ENCODE measurements at regions not wholly inside any gene's neighbourhood (a gene's known extent, or its start where the extent isn't known, plus 50 kb on each side); places are given as distances from the start of the nearest gene placed in this dataset.

- no peak overlapping the region for H3K56ac ChIP-seq (ENCODE audit: extremely low read depth, insufficient read depth, low read length)
- H3K9me3 ChIP-seq (ENCODE audit: control insufficient read depth, insufficient read depth, low read length), result peaks cover 42% of the 10 kb centered on the region
- H3K14ac ChIP-seq (replicated peaks; ENCODE audit: low read depth, low read length), result no peak overlapping the region
- no peak overlapping the region for H3K27ac ChIP-seq (ENCODE audit: insufficient read depth, low read length)
- BruUV-seq (replicated peaks), result no TSS peak
- H3K4me3 ChIP-seq (ENCODE audit: insufficient read depth, low read depth, low read length), result no peak overlapping the region
- intact Hi-C loops (cut with micrococcal nuclease) (no loop called here), dilution Hi-C loops (cut with HindIII; ENCODE audit: low sequenced_read_pairs, unreplicated experiment) (no loop called here), in situ Hi-C loops (cut with MboI; ENCODE audit: low sequenced_read_pairs) (no loop called here)
- POLR2A ChIA-PET (ENCODE audit: unreplicated experiment), result no interaction called here
- no peak overlapping the region for H2BK20ac ChIP-seq (ENCODE audit: low read depth, low read length)
- H3K18ac ChIP-seq (ENCODE audit: low read depth, low read length), result no peak overlapping the region
- TF ChIP-seq USF2 (IDR thresholded peaks at IDR 0.05; ENCODE audit: low read depth, low read length), result no peak
- TF ChIP-seq, protein P1, sequence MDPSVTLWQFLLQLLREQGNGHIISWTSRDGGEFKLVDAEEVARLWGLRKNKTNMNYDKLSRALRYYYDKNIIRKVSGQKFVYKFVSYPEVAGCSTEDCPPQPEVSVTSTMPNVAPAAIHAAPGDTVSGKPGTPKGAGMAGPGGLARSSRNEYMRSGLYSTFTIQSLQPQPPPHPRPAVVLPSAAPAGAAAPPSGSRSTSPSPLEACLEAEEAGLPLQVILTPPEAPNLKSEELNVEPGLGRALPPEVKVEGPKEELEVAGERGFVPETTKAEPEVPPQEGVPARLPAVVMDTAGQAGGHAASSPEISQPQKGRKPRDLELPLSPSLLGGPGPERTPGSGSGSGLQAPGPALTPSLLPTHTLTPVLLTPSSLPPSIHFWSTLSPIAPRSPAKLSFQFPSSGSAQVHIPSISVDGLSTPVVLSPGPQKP (IDR thresholded peaks at IDR 0.05; ENCODE audit: borderline replicate concordance, low read depth, low read length), result no peak
- TF ChIP-seq SMC3 (IDR thresholded peaks at IDR 0.05; ENCODE audit: low read depth, low read length), result no peak
- no peak for TF ChIP-seq CEBPB (IDR thresholded peaks at IDR 0.05; ENCODE audit: low read depth, low read length)
- TF ChIP-seq POLR2A (IDR thresholded peaks at IDR 0.05; ENCODE audit: low read depth, low read length), result no peak
- no peak for TF ChIP-seq CHD1 (IDR thresholded peaks at IDR 0.05; ENCODE audit: low read depth, low read length)
- no peak for TF ChIP-seq RCOR1 (IDR thresholded peaks at IDR 0.05; ENCODE audit: insufficient replicate concordance, low read length)
- TF ChIP-seq BHLHE40 (IDR thresholded peaks at IDR 0.05; ENCODE audit: low read depth, low read length), result no peak
- TF ChIP-seq, protein P2, sequence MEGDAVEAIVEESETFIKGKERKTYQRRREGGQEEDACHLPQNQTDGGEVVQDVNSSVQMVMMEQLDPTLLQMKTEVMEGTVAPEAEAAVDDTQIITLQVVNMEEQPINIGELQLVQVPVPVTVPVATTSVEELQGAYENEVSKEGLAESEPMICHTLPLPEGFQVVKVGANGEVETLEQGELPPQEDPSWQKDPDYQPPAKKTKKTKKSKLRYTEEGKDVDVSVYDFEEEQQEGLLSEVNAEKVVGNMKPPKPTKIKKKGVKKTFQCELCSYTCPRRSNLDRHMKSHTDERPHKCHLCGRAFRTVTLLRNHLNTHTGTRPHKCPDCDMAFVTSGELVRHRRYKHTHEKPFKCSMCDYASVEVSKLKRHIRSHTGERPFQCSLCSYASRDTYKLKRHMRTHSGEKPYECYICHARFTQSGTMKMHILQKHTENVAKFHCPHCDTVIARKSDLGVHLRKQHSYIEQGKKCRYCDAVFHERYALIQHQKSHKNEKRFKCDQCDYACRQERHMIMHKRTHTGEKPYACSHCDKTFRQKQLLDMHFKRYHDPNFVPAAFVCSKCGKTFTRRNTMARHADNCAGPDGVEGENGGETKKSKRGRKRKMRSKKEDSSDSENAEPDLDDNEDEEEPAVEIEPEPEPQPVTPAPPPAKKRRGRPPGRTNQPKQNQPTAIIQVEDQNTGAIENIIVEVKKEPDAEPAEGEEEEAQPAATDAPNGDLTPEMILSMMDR (conservative IDR thresholded peaks at IDR 0.05; ENCODE audit: low read depth, low read length), result no peak
- no peak for TF ChIP-seq RFX5 (IDR thresholded peaks at IDR 0.05; ENCODE audit: low read depth, low read length)
- TF ChIP-seq FOS (IDR thresholded peaks at IDR 0.05; ENCODE audit: low read depth, low read length), result no peak
- TF ChIP-seq MAFK (IDR thresholded peaks at IDR 0.05; ENCODE audit: low read depth, low read length), result no peak
- no peak for TF ChIP-seq MAZ (IDR thresholded peaks at IDR 0.05; ENCODE audit: borderline replicate concordance, low read depth, low read length)
- no peak for TF ChIP-seq RAD21 (IDR thresholded peaks at IDR 0.05; ENCODE audit: low read length)
- TF ChIP-seq NFE2L2 (IDR thresholded peaks at IDR 0.05; ENCODE audit: low read depth, low read length), result no peak
- no peak overlapping the region for H2AK5ac ChIP-seq (ENCODE audit: low read depth, low read length)
- no peak overlapping the region for H2BK120ac ChIP-seq (ENCODE audit: low read depth, low read length)
- no peak for DNase-seq
- no peaks in the 10 kb centered on the region; the same call in 1 of the 2 replicates for H4K20me1 ChIP-seq (ENCODE audit: insufficient read depth, low read length)
- no peaks in the 10 kb centered on the region for H3K27me3 ChIP-seq (ENCODE audit: control insufficient read depth, insufficient read depth, low read length)
- no peak overlapping the region for H3K4me2 ChIP-seq (ENCODE audit: low read depth, low read length)
- ATAC-seq (ENCODE audit: low read depth), result no peak
- no peak overlapping the region for H3K9ac ChIP-seq (ENCODE audit: low read depth, low read length)
- 50% methylated on average over 1 of the region's 7 CpGs; no CpG with 5 or more reads in 1 of the 2 experiments for WGBS, 2 experiments (ENCODE audit: extremely low coverage in 2 of 2, insufficient read length in 1 of 2)
- H4K8ac ChIP-seq (ENCODE audit: low read depth in 2 of 2, low read length in 2 of 2), result no peak overlapping the region
- H2AFZ ChIP-seq (replicated peaks; ENCODE audit: low read length, poor library complexity), result no peak overlapping the region
- H2BK5ac ChIP-seq (ENCODE audit: low read depth, low read length, poor library complexity, severe bottlenecking), result no peak overlapping the region
- no peaks in the 10 kb centered on the region for H3K36me3 ChIP-seq (ENCODE audit: control insufficient read depth, insufficient read depth, low read length)
- no peaks in the 10 kb centered on the region for H3K9me1 ChIP-seq (ENCODE audit: insufficient read depth, low read length)
- CTCF ChIA-PET, result no interaction called here
- no peak overlapping the region for H4K5ac ChIP-seq (ENCODE audit: low read depth, low read length)
- H2AK9ac ChIP-seq (replicated peaks; ENCODE audit: low read depth, low read length, poor library complexity), result no peak overlapping the region
- no peak overlapping the region for H3K23ac ChIP-seq (ENCODE audit: low read depth, low read length)
- no peak overlapping the region for H4K91ac ChIP-seq (ENCODE audit: insufficient read depth, low read depth, low read length)
- H3K4me1 ChIP-seq (ENCODE audit: control insufficient read depth, insufficient read depth, low read length), result no peaks in the 10 kb centered on the region
- H3K79me1 ChIP-seq (ENCODE audit: low read depth in 1 of 2, low read length in 2 of 2), result no peaks in the 10 kb centered on the region
- H2BK15ac ChIP-seq (ENCODE audit: low read depth, low read length), result no peak overlapping the region
- H3K4ac ChIP-seq (ENCODE audit: low read depth, low read length), result no peak overlapping the region
These were observed 643.4 kb downstream of the ACTR3B start for GRCh38 chr7:153402721-153403541.
